A673 (cell line): ENCODE measurements at regions not wholly inside any gene's neighbourhood (a gene's known extent, or its start where the extent isn't known, plus 50 kb on each side); places are given as distances from the start of the nearest gene placed in this dataset.

Experiments used
- EZH2 ChIP-seq: fragments of 200-600 bp; sonication (generic); IDR thresholded peaks from 2 replicates; pipeline ENCODE4 v1.6.1; 2017; ENCODE audit warnings: borderline replicate concordance, low read depth, mild to moderate bottlenecking, mixed read lengths, antibody characterized with exemption, low read length; ENCODE audit not compliant: poor library complexity, severe bottlenecking
- TF ChIP-seq, protein P1 (sequence below): fragments of 300-800, 200-600 bp; sonication (generic); conservative IDR thresholded peaks from 2 replicates; pipeline ENCODE4 v1.5.1; 2017; ENCODE audit warnings: low read depth, mild to moderate bottlenecking, antibody characterized with exemption, low read length, moderate library complexity, mixed read lengths

DNA sequence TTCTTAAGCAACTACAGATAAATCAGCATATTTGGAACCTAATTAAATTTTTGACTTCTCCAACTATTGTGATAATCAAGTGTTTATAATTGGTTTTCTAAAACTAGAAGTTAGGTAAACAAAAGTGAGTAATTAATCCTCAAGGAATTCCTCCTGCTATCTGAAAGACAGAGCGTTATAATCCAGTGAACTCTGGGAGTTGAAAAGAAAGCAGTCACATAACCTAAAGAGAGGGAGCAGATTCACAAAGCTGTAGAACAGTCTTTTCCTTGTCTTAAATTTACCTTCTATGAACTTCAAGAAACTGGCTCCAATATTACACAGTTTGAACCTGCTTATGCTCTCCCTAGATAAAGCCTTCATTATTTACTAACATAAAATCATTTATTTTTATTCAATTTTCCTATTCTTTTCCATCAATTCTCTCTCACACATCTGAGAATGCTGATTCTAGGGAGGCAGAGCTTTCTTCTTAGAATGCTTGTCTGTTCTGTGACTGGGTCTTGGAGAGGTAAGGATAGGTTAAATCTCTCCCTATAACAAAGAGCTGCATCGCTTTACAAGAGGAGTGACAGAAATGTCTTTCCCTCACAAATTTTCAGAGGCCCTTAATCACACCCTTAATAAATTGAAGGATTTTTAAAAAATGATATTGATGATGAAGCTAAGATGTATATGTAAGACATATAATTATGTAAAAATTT lies 132.8 kb downstream of the TUSC7 start:
- TF ChIP-seq EZH2: no peak
- TF ChIP-seq, protein P1, sequence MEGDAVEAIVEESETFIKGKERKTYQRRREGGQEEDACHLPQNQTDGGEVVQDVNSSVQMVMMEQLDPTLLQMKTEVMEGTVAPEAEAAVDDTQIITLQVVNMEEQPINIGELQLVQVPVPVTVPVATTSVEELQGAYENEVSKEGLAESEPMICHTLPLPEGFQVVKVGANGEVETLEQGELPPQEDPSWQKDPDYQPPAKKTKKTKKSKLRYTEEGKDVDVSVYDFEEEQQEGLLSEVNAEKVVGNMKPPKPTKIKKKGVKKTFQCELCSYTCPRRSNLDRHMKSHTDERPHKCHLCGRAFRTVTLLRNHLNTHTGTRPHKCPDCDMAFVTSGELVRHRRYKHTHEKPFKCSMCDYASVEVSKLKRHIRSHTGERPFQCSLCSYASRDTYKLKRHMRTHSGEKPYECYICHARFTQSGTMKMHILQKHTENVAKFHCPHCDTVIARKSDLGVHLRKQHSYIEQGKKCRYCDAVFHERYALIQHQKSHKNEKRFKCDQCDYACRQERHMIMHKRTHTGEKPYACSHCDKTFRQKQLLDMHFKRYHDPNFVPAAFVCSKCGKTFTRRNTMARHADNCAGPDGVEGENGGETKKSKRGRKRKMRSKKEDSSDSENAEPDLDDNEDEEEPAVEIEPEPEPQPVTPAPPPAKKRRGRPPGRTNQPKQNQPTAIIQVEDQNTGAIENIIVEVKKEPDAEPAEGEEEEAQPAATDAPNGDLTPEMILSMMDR: no peak
